Endometrium (tissue), 2 donors: ENCODE measurements at regions not wholly inside any gene's neighbourhood (a gene's known extent, or its start where the extent isn't known, plus 50 kb on each side); places are given as distances from the start of the nearest gene placed in this dataset.

ENCODE experiments used
- FAIRE-seq: peaks from 2 replicates; lab custom pipeline; 2012; peaks lifted over from hg19 to GRCh38; lab: Jason Lieb, UNC
- donor health status: control.
- donor health status: control.

GRCh38 chr2:219902891-219903552 is 275.6 kb downstream of the SLC4A3 start:
- no peak for FAIRE-seq

GRCh38 chr2:219905640-219906039 is 278.2 kb downstream of the SLC4A3 start:
- no peak for FAIRE-seq

- no peak for FAIRE-seq
Measured at GRCh38 chr2:219906114-219907010, 278.9 kb downstream of the SLC4A3 start.

GRCh38 chr2:219907011-219907365 is 279.6 kb downstream of the SLC4A3 start:
- FAIRE-seq: no peak

GRCh38 chr2:219908538-219908937 is 281.1 kb downstream of the SLC4A3 start:
- FAIRE-seq: no peak

- no peak for FAIRE-seq
Measured at GRCh38 chr2:219911541-219911940, 284.1 kb downstream of the SLC4A3 start.

- FAIRE-seq: peak; percentile 84
Measured at GRCh38 chr2:219912491-219912921, 285.1 kb downstream of the SLC4A3 start.

- FAIRE-seq: no peak
Measured at GRCh38 chr2:219914577-219914976, 287.1 kb downstream of the SLC4A3 start.

GRCh38 chr2:219916281-219916680 is 288.9 kb downstream of the SLC4A3 start:
- FAIRE-seq: no peak

- no peak for FAIRE-seq
Measured at GRCh38 chr2:219916726-219917440, 289.5 kb downstream of the SLC4A3 start.

GRCh38 chr2:219918254-219918653 is 290.8 kb downstream of the SLC4A3 start:
- no peak for FAIRE-seq

- no peak for FAIRE-seq
Measured at GRCh38 chr2:219918944-219919343, 291.5 kb downstream of the SLC4A3 start.

GRCh38 chr2:219919506-219919905 is 292.1 kb downstream of the SLC4A3 start:
- FAIRE-seq: no peak

- no peak for FAIRE-seq
Measured at GRCh38 chr2:219929835-219930234, 302.4 kb downstream of the SLC4A3 start.

GRCh38 chr2:219939647-219940046 is 312.2 kb downstream of the SLC4A3 start:
- FAIRE-seq: no peak

- no peak for FAIRE-seq
Measured at GRCh38 chr2:219944866-219945265, 317.4 kb downstream of the SLC4A3 start.

- no peak for FAIRE-seq
Measured at GRCh38 chr2:219946021-219946420, 318.6 kb downstream of the SLC4A3 start.

GRCh38 chr2:219946529-219946928 is 319.1 kb downstream of the SLC4A3 start:
- FAIRE-seq: no peak

- FAIRE-seq: no peak
Measured at GRCh38 chr2:219947575-219947974, 320.1 kb downstream of the SLC4A3 start.

- no peak for FAIRE-seq
Measured at GRCh38 chr2:219949053-219949452, 321.6 kb downstream of the SLC4A3 start.

GRCh38 chr2:219951099-219951498 is 323.7 kb downstream of the SLC4A3 start:
- no peak for FAIRE-seq

- no peak for FAIRE-seq
Measured at GRCh38 chr2:219954331-219954730, 326.9 kb downstream of the SLC4A3 start.

GRCh38 chr2:219957820-219958219 is 330.4 kb downstream of the SLC4A3 start:
- FAIRE-seq: no peak
